Kidney (tissue), 13 donors: ENCODE measurements at regions not wholly inside any gene's neighbourhood (a gene's known extent, or its start where the extent isn't known, plus 50 kb on each side); places are given as distances from the start of the nearest gene placed in this dataset.

Experiments
- DNase-seq, 5 donors: peaks; one replicate each; pipeline ENCODE4 v3.0.0-alpha.2; 2013 to 2020
- FAIRE-seq: peaks from 2 replicates; lab custom pipeline; 2012; peaks lifted over from hg19 to GRCh38; lab: Jason Lieb, UNC
- H3K27ac ChIP-seq, 2 donors: one replicate each; pipeline ENCODE4 v1.7.0; 2013; ENCODE audit warnings: low read depth in 2 of 2, low read length in 2 of 2, inconsistent platforms in 1 of 2
- H3K27me3 ChIP-seq: one replicate; pipeline ENCODE4 v1.7.1; 2013; ENCODE audit warnings: low read length, inconsistent platforms; ENCODE audit not compliant: control insufficient read depth, insufficient read depth
- H3K36me3 ChIP-seq, 3 donors: one replicate each; pipeline versions ENCODE4 v1.7.0 to v1.7.1; 2013; ENCODE audit warnings: low read length in 3 of 3, control low read depth in 1 of 3, inconsistent platforms in 1 of 3; ENCODE audit not compliant: insufficient read depth in 3 of 3, control insufficient read depth in 2 of 3
- H3K4me1 ChIP-seq, 3 donors: one replicate each; pipeline versions ENCODE4 v1.7.0 to v1.7.1; 2013; ENCODE audit warnings: low read length in 3 of 3, inconsistent platforms in 1 of 3, low read depth in 1 of 3; ENCODE audit not compliant: control insufficient read depth in 2 of 3, insufficient read depth in 2 of 3
- H3K4me3 ChIP-seq, 3 donors: one replicate each; pipeline versions ENCODE4 v1.7.0 to v1.8.1; 2013; ENCODE audit warnings: low read length in 3 of 3, control low read depth in 1 of 3, inconsistent platforms in 1 of 3
- H3K9ac ChIP-seq, 3 donors: one replicate each; pipeline versions ENCODE4 v1.7.0 to v1.7.1; 2013; ENCODE audit warnings: low read length in 3 of 3, control low read depth in 1 of 3, inconsistent platforms in 1 of 3
- H3K9me3 ChIP-seq, 3 donors: one replicate each; pipeline versions ENCODE4 v1.7.0 to v1.7.1; 2013; ENCODE audit warnings: low read length in 3 of 3, control low read depth in 1 of 3, inconsistent platforms in 1 of 3; ENCODE audit not compliant: control insufficient read depth in 2 of 3, insufficient read depth in 1 of 3
- CTCF ChIP-seq: IDR thresholded peaks from 3 replicates; pipeline ENCODE4 v1.5.1; 2012; ENCODE audit warnings: mild to moderate bottlenecking, moderate library complexity, borderline replicate concordance; ENCODE audit not compliant: insufficient read depth; ENCODE audit errors: extremely low read depth
- intact Hi-C: fragments of 100-400 bp; cut with DNase I; formaldehyde crosslinking; loops from one replicate; pipeline ENCODE4 v1.11.1; 2022
- donor health status: control.
- donor health status: control.
- donor health status: control.
- donor health status: control.
- donor health status: control.
- donor health status: DM: yes; HTN: yes; CAD: no.
- donor health status: Normal renal cell carcinoma (clear cell type).

DNA sequence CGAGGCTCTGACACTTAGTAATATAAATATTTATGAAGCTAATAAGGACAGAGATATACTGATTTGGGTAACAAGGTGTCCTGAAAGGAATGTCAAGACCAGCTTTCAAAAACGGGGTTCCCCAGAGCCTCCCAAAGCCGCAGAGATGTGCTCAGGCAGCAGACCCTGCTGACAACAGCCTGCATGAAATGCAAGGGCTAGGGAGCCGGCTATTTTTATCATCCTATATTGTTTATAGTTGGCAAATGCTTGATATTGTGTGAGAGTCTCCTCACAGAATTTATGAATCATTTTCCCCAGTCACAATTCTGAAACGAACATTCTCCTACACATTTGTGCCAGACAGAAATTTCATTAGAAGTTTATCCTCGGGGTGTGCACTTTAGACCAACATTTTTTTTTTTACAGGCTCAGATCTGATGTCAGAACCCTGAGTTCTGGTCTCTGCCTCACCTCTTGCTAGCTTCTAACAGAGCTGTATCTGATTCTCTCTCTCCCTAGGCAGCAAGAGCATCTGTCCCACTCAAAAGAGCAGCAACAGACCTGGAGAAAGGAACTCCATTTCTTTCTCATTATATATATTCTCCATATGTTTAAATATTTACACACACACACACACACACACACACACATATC is 302.3 kb upstream of the PLD5 start:
- no peak for DNase-seq
- H3K36me3 ChIP-seq, result no peaks in the 10 kb centered on the region
- no peak overlapping the region for H3K9ac ChIP-seq
- H3K4me1 ChIP-seq, result no peaks in the 10 kb centered on the region
- intact Hi-C loops, result no loop called here
- FAIRE-seq, result no peak
- H3K9me3 ChIP-seq, result no peaks in the 10 kb centered on the region
- no peak for TF ChIP-seq CTCF
- H3K27ac ChIP-seq, result no peak overlapping the region
- H3K27me3 ChIP-seq, result no peaks in the 10 kb centered on the region
- H3K4me3 ChIP-seq, result no peak overlapping the region

DNA sequence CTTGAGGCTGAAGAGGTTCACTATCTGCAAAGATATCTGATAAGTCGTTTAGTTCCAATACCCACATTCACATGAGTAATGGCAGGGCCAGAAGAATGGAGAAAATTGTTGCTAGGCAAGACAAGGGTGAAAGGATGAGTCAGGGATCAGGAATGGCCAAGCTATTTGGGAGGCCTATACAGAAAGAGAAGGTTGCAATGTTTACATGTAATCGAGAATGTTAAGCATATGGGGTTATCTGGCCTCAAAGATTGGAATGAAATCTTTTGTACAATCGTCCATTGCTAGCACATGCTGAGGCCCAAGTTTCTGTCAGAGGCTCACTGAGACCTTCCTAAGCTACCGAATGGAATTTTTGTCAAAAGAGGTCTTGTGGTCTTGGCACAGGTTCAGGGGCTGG is 299.9 kb upstream of the PLD5 start:
- no peak for TF ChIP-seq CTCF
- H3K36me3 ChIP-seq, result no peaks in the 10 kb centered on the region
- FAIRE-seq, result no peak

GRCh38 chr1:242813490-242814091 is 289.1 kb upstream of the PLD5 start:
- DNase-seq (no peak), FAIRE-seq (no peak)
- no peak overlapping the region for H3K9ac ChIP-seq
- H3K4me3 ChIP-seq, result no peak overlapping the region
- H3K27ac ChIP-seq, result no peak overlapping the region
- no peak for TF ChIP-seq CTCF
- intact Hi-C loops, result no loop called here
- H3K36me3 ChIP-seq, result no peaks in the 10 kb centered on the region
- no peaks in the 10 kb centered on the region for H3K27me3 ChIP-seq
- H3K4me1 ChIP-seq, result no peaks in the 10 kb centered on the region
- no peaks in the 10 kb centered on the region for H3K9me3 ChIP-seq

More for the DNA sequence above, 299.9 kb upstream of the PLD5 start:
- no peak for DNase-seq
- Histone ChIP-seq H3K27me3 (no peaks in the 10 kb centered on the region), H3K9ac (no peak overlapping the region), H3K9me3 (no peaks in the 10 kb centered on the region), H3K27ac (no peak overlapping the region), H3K4me3 (no peak overlapping the region), H3K4me1 (no peaks in the 10 kb centered on the region)
- intact Hi-C loops, result no loop called here
